Rectal smooth muscle tissue (tissue), 1 donor: ENCODE measurements at regions not wholly inside any gene's neighbourhood (a gene's known extent, or its start where the extent isn't known, plus 50 kb on each side); places are given as distances from the start of the nearest gene placed in this dataset.

Experiments
- H3K27ac ChIP-seq: one replicate; pipeline ENCODE4 v1.7.0; 2013; ENCODE audit warnings: low read depth, low read length, inconsistent platforms
- H3K27me3 ChIP-seq: one replicate; pipeline ENCODE4 v1.7.0; 2013; ENCODE audit warnings: low read length; ENCODE audit not compliant: control insufficient read depth, insufficient read depth
- H3K36me3 ChIP-seq: one replicate; pipeline ENCODE4 v1.7.0; 2013; ENCODE audit warnings: low read length; ENCODE audit not compliant: control insufficient read depth, insufficient read depth
- H3K4me1 ChIP-seq: one replicate; pipeline ENCODE4 v1.7.0; 2013; ENCODE audit warnings: low read length; ENCODE audit not compliant: control insufficient read depth, insufficient read depth
- H3K4me3 ChIP-seq: one replicate; pipeline ENCODE4 v1.7.0; 2013; ENCODE audit warnings: low read length
- H3K9ac ChIP-seq: one replicate; pipeline ENCODE4 v1.7.0; 2013; ENCODE audit warnings: low read length

DNA sequence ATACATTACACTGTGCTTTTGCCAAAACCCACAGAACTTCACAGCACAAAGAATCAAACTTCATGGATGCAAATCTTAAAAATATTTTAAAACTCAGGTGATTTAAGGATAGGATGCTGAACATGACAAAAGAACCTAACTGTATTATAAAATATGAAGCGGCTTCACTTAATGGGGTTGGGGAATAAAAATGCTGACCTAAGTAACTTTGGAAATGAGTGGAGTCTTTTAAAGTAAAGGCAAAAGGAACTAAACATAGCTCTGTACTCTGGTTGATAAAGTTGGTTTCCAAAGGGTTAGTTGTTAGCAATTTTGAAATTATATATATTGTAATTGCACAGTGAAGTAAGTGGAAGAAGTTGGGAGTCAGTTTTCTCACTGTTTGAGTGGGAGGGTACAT is 111.5 kb upstream of the SYT1 start:
- Histone ChIP-seq H3K27ac (no peak overlapping the region), H3K4me3 (no peak overlapping the region), H3K27me3 (no peaks in the 10 kb centered on the region), H3K36me3 (no peaks in the 10 kb centered on the region), H3K9ac (no peak overlapping the region), H3K4me1 (no peaks in the 10 kb centered on the region)

- Histone ChIP-seq H3K27ac (no peak overlapping the region), H3K27me3 (no peaks in the 10 kb centered on the region), H3K36me3 (no peaks in the 10 kb centered on the region), H3K4me1 (no peaks in the 10 kb centered on the region), H3K4me3 (no peak overlapping the region), H3K9ac (no peak overlapping the region)
Observed at GRCh38 chr12:78756936-78757335, 107.6 kb upstream of the SYT1 start.

DNA sequence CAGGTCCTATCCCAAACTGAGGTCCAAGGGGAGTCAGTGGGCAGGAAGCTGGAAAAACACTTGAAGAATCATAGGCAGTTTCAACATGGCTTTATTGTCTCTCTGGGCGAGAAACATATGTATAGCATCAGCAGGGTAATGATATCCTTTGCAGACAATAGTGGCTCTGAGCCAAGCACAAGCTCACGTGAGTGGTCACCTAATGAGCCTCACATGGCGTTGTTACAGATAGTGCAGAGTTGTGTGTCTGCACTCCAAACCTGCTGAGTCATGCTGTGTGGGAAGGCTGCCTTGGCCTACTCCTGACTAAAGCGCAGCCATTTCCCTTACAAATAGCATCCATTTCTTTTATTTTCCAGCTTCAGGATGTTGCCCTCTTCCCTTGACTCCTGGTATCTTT is 105.2 kb upstream of the SYT1 start:
- Histone ChIP-seq H3K4me1 (no peaks in the 10 kb centered on the region), H3K27ac (no peak overlapping the region), H3K36me3 (no peaks in the 10 kb centered on the region), H3K9ac (no peak overlapping the region), H3K4me3 (no peak overlapping the region), H3K27me3 (no peaks in the 10 kb centered on the region)

DNA sequence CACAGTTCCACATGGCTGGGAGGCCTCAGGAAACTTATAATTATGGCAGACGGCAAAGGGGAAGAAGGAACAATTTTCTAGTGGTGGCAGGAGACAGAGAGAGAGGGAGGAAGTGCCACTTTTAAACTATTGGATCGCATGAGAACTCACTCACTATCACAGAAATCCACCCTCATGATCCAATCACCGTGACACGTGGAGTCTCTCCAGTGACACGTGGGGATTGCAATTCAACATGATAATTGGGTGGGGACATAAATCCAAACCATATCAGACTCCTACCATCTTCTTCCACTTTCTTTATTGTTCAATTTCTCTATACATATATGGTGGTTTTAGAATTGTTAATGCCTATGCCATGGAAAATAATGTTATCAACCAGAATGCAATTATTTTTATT is 103.7 kb upstream of the SYT1 start:
- H3K27me3 ChIP-seq: no peaks in the 10 kb centered on the region
- no peak overlapping the region for H3K9ac ChIP-seq
- H3K27ac ChIP-seq: no peak overlapping the region
- H3K4me3 ChIP-seq: no peak overlapping the region
- H3K4me1 ChIP-seq: no peaks in the 10 kb centered on the region
- no peaks in the 10 kb centered on the region for H3K36me3 ChIP-seq

DNA sequence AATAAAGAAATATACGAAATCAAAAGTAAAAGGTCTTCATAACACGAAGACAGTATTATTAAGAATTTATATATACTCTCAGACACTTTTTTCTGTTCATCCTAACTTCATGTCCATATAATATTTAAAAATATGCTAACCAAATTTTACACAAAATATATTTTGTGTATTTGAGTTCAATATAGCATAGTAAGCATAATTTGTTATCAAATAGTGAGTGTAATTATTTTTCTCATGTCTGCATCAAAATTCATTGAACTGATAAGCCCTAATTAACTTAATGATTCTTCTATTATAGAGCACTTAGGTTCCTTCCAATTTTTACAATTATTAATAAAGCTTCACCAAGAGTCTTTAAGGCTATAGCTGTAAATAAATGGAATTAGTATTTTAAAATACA is 99.7 kb upstream of the SYT1 start:
- no peaks in the 10 kb centered on the region for H3K27me3 ChIP-seq
- no peak overlapping the region for H3K4me3 ChIP-seq
- no peak overlapping the region for H3K9ac ChIP-seq
- no peak overlapping the region for H3K27ac ChIP-seq
- no peaks in the 10 kb centered on the region for H3K4me1 ChIP-seq
- no peaks in the 10 kb centered on the region for H3K36me3 ChIP-seq

- Histone ChIP-seq H3K27ac (no peak overlapping the region), H3K4me1 (no peaks in the 10 kb centered on the region), H3K36me3 (no peaks in the 10 kb centered on the region), H3K4me3 (no peak overlapping the region), H3K27me3 (no peaks in the 10 kb centered on the region), H3K9ac (no peak overlapping the region)
Observed at GRCh38 chr12:78767264-78767981, 97.2 kb upstream of the SYT1 start.

- no peaks in the 10 kb centered on the region for H3K27me3 ChIP-seq
- no peaks in the 10 kb centered on the region for H3K4me1 ChIP-seq
- no peak overlapping the region for H3K4me3 ChIP-seq
- no peak overlapping the region for H3K27ac ChIP-seq
- H3K9ac ChIP-seq: no peak overlapping the region
- no peaks in the 10 kb centered on the region for H3K36me3 ChIP-seq
Observed at GRCh38 chr12:78778339-78778738, 86.2 kb upstream of the SYT1 start.

DNA sequence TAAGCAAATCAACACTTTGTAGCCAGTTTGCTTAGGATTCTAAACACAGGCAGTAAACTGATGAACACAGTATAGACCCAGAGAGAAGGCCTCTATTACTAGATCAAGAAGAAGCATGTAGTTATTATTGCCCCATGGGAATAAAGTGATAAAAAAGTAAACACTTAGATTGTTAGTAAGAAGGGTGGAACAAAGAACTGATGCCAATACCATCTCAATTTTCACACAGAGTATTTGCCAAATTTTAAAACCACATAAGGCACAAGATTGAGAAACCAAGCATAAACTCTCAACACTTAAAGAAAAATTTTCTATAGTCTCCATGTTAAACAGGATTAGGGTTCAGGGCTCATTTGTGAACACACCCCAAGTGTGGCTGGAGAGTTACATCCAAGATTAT is 77.0 kb upstream of the SYT1 start:
- Histone ChIP-seq H3K4me1 (no peaks in the 10 kb centered on the region), H3K36me3 (no peaks in the 10 kb centered on the region), H3K9ac (no peak overlapping the region), H3K27me3 (no peaks in the 10 kb centered on the region), H3K4me3 (no peak overlapping the region), H3K27ac (no peak overlapping the region)

DNA sequence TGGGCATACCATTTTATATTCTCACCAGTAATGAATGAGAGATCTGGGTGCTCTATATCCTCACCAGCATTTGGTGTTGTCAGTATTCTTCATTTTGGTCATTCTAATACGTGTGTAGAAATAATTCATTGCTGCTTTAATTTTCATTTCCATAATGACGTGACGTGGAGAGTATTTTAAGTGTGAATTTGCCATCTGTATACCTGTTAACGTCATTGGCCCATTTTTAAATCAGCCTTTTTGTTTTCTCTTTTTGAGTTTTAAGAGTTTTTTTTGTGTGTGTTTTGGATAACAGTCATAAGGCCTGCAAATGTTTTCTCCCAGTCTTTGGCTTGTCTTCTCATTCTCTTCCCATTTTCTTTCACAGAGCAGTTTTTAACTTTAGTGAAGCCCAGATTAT is 74.4 kb upstream of the SYT1 start:
- Histone ChIP-seq H3K4me3 (no peak overlapping the region), H3K36me3 (no peaks in the 10 kb centered on the region), H3K27me3 (no peaks in the 10 kb centered on the region), H3K27ac (no peak overlapping the region), H3K4me1 (no peaks in the 10 kb centered on the region), H3K9ac (no peak overlapping the region)

GRCh38 chr12:78792052-78792698 is 72.4 kb upstream of the SYT1 start:
- H3K4me1 ChIP-seq: no peaks in the 10 kb centered on the region
- H3K27me3 ChIP-seq: no peaks in the 10 kb centered on the region
- H3K9ac ChIP-seq: no peak overlapping the region
- H3K4me3 ChIP-seq: no peak overlapping the region
- H3K27ac ChIP-seq: no peak overlapping the region
- H3K36me3 ChIP-seq: no peaks in the 10 kb centered on the region

DNA sequence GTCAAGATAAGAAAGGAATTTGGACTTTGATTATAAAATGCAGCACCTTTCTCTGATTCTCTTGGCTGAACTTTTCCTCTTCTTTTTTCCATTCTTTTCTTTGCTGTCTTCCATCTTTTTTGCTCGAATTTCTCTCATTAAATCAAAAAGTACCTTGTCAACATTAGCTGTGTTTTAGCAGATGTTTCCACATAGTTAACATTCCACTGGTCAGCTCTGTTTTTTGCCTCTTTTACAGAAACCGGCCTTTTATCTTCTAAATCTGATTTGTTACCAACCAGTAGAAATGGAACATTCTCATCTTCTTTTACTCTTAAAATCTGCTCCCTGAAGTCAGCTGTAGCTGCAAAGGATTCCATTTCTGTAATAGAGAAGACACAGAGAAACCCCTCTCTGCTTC is 71.1 kb upstream of the SYT1 start:
- Histone ChIP-seq H3K4me3 (no peak overlapping the region), H3K36me3 (no peaks in the 10 kb centered on the region), H3K27ac (no peak overlapping the region), H3K9ac (no peak overlapping the region), H3K4me1 (no peaks in the 10 kb centered on the region), H3K27me3 (no peaks in the 10 kb centered on the region)

- Histone ChIP-seq H3K27ac (no peak overlapping the region), H3K4me3 (no peak overlapping the region), H3K27me3 (no peaks in the 10 kb centered on the region), H3K36me3 (no peaks in the 10 kb centered on the region), H3K4me1 (no peaks in the 10 kb centered on the region), H3K9ac (no peak overlapping the region)
Observed at GRCh38 chr12:78793982-78794381, 70.6 kb upstream of the SYT1 start.

GRCh38 chr12:78795934-78796445 is 68.6 kb upstream of the SYT1 start:
- Histone ChIP-seq H3K4me3 (no peak overlapping the region), H3K27ac (no peak overlapping the region), H3K36me3 (no peaks in the 10 kb centered on the region), H3K9ac (no peak overlapping the region), H3K4me1 (no peaks in the 10 kb centered on the region), H3K27me3 (no peaks in the 10 kb centered on the region)
